ENCODE measurements at regions not wholly inside any gene's neighbourhood (a gene's known extent, or its start where the extent isn't known, plus 50 kb on each side); places are given as distances from the start of the nearest gene placed in this dataset.

DNA sequence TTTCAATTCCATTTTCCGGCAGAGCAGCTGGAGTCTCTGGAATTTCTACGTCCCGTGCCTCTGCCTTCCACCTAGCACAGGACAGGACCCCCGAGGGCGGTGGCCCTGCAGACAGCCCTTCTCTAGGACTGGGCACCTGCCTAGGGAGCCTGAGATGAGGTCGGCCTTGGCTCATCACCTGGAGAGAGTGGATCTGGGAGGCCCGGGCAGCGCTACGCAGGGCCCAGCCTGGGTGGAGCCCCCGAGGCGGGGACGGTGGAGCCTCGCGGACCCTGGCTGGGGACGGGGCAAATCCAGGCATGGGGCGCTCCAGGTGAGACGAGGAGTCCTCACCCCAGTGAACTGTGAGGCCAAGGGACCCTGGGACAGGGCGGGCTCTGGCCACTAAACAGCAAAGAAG is 114.5 kb downstream of the MTRR start:
- H3K4me3 Mint-ChIP-seq (ENCODE audit: low read depth, unreplicated experiment) = no peak overlapping the region
- no peak for DNase-seq
- no peaks in the 10 kb centered on the region for H3K9me3 Mint-ChIP-seq (ENCODE audit: low read depth, unreplicated experiment)
- TF ChIP-seq, protein P1, sequence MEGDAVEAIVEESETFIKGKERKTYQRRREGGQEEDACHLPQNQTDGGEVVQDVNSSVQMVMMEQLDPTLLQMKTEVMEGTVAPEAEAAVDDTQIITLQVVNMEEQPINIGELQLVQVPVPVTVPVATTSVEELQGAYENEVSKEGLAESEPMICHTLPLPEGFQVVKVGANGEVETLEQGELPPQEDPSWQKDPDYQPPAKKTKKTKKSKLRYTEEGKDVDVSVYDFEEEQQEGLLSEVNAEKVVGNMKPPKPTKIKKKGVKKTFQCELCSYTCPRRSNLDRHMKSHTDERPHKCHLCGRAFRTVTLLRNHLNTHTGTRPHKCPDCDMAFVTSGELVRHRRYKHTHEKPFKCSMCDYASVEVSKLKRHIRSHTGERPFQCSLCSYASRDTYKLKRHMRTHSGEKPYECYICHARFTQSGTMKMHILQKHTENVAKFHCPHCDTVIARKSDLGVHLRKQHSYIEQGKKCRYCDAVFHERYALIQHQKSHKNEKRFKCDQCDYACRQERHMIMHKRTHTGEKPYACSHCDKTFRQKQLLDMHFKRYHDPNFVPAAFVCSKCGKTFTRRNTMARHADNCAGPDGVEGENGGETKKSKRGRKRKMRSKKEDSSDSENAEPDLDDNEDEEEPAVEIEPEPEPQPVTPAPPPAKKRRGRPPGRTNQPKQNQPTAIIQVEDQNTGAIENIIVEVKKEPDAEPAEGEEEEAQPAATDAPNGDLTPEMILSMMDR (IDR thresholded peaks at IDR 0.05; ENCODE audit: unreplicated experiment) = no peak
- CTCF ChIA-PET = no interaction called here
- H3K36me3 Mint-ChIP-seq (ENCODE audit: insufficient read depth, unreplicated experiment) = no peaks in the 10 kb centered on the region
- no peaks in the 10 kb centered on the region for H3K4me1 Mint-ChIP-seq (ENCODE audit: low read depth, unreplicated experiment)
- intact Hi-C loops (cut with micrococcal nuclease; ENCODE audit: unreplicated experiment) = no loop called here
- no TSS peak for BruUV-seq (replicated peaks)
- H3K27ac Mint-ChIP-seq (ENCODE audit: unreplicated experiment) = no peak overlapping the region
- H3K27me3 Mint-ChIP-seq (ENCODE audit: unreplicated experiment) = no peaks in the 10 kb centered on the region

DNA sequence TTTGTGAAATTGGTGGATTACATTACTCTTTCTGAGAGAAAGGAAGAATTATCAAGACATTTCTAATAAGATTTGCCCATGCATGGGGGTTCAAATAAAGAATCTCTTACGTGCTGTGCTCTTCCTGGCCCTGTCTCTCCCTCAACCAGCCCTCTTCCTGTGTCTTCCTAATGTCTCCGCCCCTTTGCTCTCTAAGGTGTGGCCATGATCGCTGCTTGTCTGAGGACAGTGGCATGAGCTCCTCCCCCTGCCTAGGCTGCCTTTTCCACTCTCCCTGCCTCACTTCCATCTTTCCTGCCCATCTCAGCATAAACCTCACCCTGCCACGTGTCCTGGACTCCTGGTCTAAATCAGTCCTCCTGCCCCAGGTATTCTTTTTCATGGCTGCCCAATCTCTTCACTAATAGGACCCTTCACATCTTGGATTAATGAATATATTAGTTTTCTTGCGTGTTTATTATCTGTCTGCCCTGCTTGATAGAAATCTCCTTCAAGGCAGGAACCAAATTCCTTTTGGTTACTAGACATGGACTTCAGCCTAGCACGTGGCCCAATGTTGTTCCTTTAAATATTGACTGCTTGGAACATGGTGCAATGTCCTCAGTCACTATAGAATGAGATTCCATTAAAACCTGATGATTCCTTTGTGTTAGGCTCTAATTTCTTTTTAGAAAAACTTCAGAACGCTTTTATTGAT is 122.3 kb downstream of the MTRR start:
- TF ChIP-seq, protein P1 (IDR thresholded peaks at IDR 0.05; ENCODE audit: unreplicated experiment) = no peak
- H3K36me3 Mint-ChIP-seq (ENCODE audit: insufficient read depth, unreplicated experiment) = no peaks in the 10 kb centered on the region
- CTCF ChIA-PET = no interaction called here
- H3K27me3 Mint-ChIP-seq (ENCODE audit: unreplicated experiment) = no peaks in the 10 kb centered on the region
- BruUV-seq (replicated peaks) = no TSS peak
- peaks cover 6% of the 10 kb centered on the region for H3K9me3 Mint-ChIP-seq (ENCODE audit: low read depth, unreplicated experiment)
- peaks cover 8% of the 10 kb centered on the region for H3K4me1 Mint-ChIP-seq (ENCODE audit: low read depth, unreplicated experiment)
- H3K27ac Mint-ChIP-seq (ENCODE audit: unreplicated experiment) = no peak overlapping the region
- intact Hi-C loops (cut with micrococcal nuclease; ENCODE audit: unreplicated experiment) = no loop called here
- H3K4me3 Mint-ChIP-seq (ENCODE audit: low read depth, unreplicated experiment) = no peak overlapping the region
- no peak for DNase-seq

DNA sequence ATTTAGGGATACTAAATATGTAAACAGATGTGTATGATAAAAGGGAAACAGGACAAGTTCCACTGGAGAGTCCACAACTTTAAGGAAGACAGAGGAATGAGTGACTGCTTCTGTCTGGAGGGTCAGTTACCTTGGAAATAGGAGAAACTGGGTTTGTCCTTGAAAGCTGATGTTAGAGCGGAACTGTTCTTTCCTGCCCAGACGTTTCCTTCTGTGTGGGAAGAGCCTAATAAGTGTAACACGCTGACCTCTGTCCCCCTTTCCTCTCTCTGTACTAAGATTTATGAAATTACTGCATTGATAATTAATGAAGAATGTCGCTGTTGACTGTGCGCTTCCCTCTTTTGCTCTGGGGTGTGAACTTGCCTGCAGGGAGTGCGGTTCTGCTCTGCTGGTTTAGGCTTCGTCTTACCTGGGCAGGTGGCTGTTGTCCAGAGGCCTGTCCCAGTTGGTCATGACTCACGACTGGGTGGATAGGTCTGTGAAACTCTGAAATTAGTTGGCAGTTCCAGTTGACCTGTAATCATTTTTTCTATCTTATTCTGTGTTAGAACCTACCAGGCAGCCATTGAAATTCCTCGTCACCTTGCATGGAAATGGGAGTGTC is 126.8 kb downstream of the MTRR start:
- Mint-ChIP-seq H3K27ac (ENCODE audit: unreplicated experiment) (no peak overlapping the region), H3K9me3 (ENCODE audit: low read depth, unreplicated experiment) (peaks cover 6% of the 10 kb centered on the region), H3K36me3 (ENCODE audit: insufficient read depth, unreplicated experiment) (no peaks in the 10 kb centered on the region), H3K4me3 (ENCODE audit: low read depth, unreplicated experiment) (no peak overlapping the region), H3K4me1 (ENCODE audit: low read depth, unreplicated experiment) (peaks cover 8% of the 10 kb centered on the region), H3K27me3 (ENCODE audit: unreplicated experiment) (no peaks in the 10 kb centered on the region)
- DNase-seq = no peak
- intact Hi-C loops (cut with micrococcal nuclease; ENCODE audit: unreplicated experiment) = no loop called here
- TF ChIP-seq, protein P1 (IDR thresholded peaks at IDR 0.05; ENCODE audit: unreplicated experiment) = no peak
- CTCF ChIA-PET = no interaction called here
- BruUV-seq (replicated peaks) = no TSS peak

DNA sequence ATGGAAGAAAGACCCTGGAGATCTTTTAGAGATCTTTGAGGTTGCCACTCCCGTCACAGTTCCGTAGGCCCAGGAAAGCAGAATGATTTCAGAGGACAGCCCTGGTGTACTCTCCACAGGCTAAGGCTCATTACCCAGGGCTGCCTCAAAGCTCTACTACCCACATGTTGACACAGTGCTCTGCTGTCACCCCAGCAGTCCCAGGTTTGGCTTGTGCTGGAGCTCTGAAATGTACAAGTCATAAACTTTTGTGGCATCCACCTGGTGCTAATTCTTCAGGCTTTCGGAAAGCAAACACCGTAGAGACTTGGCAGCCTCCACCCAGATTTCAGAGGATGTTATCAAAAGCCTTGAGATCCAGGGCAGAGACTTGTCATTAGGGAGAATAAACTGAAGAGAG is 136.5 kb downstream of the MTRR start:
- H3K36me3 Mint-ChIP-seq (ENCODE audit: insufficient read depth, unreplicated experiment) = no peaks in the 10 kb centered on the region
- no TSS peak for BruUV-seq (replicated peaks)
- H3K27me3 Mint-ChIP-seq (ENCODE audit: unreplicated experiment) = no peaks in the 10 kb centered on the region
- intact Hi-C loops (cut with micrococcal nuclease; ENCODE audit: unreplicated experiment) = no loop called here
- H3K9me3 Mint-ChIP-seq (ENCODE audit: low read depth, unreplicated experiment) = peaks cover 12% of the 10 kb centered on the region
- H3K4me3 Mint-ChIP-seq (ENCODE audit: low read depth, unreplicated experiment) = no peak overlapping the region
- no peak for DNase-seq
- TF ChIP-seq, protein P1 (IDR thresholded peaks at IDR 0.05; ENCODE audit: unreplicated experiment) = no peak
- no peaks in the 10 kb centered on the region for H3K4me1 Mint-ChIP-seq (ENCODE audit: low read depth, unreplicated experiment)
- CTCF ChIA-PET = no interaction called here
- H3K27ac Mint-ChIP-seq (ENCODE audit: unreplicated experiment) = no peak overlapping the region
